Stimulated activated CD8-positive, alpha-beta memory T cell treated with anti-CD3 and anti-CD28 coated beads, Interleukin-4, amount 100 ng/mL, for 4 hours (primary cell): ENCODE measurements at regions not wholly inside any gene's neighbourhood (a gene's known extent, or its start where the extent isn't known, plus 50 kb on each side); places are given as distances from the start of the nearest gene placed in this dataset.

ENCODE experiments used
- DNase-seq, 2 donors: peaks; one replicate each; pipeline ENCODE4 v3.0.0-alpha.2; 2020; ENCODE audit warnings: low read depth in 2 of 2, low spot score in 1 of 2

- no peak for DNase-seq
Measured at GRCh38 chr3:28087591-28087990, 153.8 kb upstream of the CMC1 start.

GRCh38 chr3:28088811-28089526 is 152.4 kb upstream of the CMC1 start:
- DNase-seq: no peak

GRCh38 chr3:28089527-28089897 is 151.9 kb upstream of the CMC1 start:
- DNase-seq: no peak

- DNase-seq: no peak
Measured at GRCh38 chr3:28099296-28099695, 142.1 kb upstream of the CMC1 start.

- DNase-seq: no peak
Measured at GRCh38 chr3:28101705-28102104, 139.7 kb upstream of the CMC1 start.

- DNase-seq: no peak
Measured at GRCh38 chr3:28103861-28104260, 137.6 kb upstream of the CMC1 start.

- DNase-seq: no peak
Measured at GRCh38 chr3:28104896-28105534, 136.4 kb upstream of the CMC1 start.

GRCh38 chr3:28109829-28110228 is 131.6 kb upstream of the CMC1 start:
- no peak for DNase-seq

GRCh38 chr3:28110869-28111268 is 130.6 kb upstream of the CMC1 start:
- no peak for DNase-seq

GRCh38 chr3:28114893-28115292 is 126.5 kb upstream of the CMC1 start:
- no peak for DNase-seq

- no peak for DNase-seq
Measured at GRCh38 chr3:28115316-28115715, 126.1 kb upstream of the CMC1 start.

GRCh38 chr3:28117598-28117997 is 123.8 kb upstream of the CMC1 start:
- no peak for DNase-seq

GRCh38 chr3:28118087-28118486 is 123.3 kb upstream of the CMC1 start:
- DNase-seq: no peak

- DNase-seq: no peak
Measured at GRCh38 chr3:28122227-28122626, 119.2 kb upstream of the CMC1 start.

- DNase-seq: no peak
Measured at GRCh38 chr3:28124882-28125281, 116.5 kb upstream of the CMC1 start.

GRCh38 chr3:28125342-28125741 is 116.1 kb upstream of the CMC1 start:
- no peak for DNase-seq

- DNase-seq: no peak
Measured at GRCh38 chr3:28130836-28131235, 110.6 kb upstream of the CMC1 start.

- no peak for DNase-seq
Measured at GRCh38 chr3:28132941-28133340, 108.5 kb upstream of the CMC1 start.

- DNase-seq: no peak
Measured at GRCh38 chr3:28134198-28134597, 107.2 kb upstream of the CMC1 start.

GRCh38 chr3:28134792-28135375 is 106.5 kb upstream of the CMC1 start:
- no peak for DNase-seq

GRCh38 chr3:28136607-28137216 is 104.7 kb upstream of the CMC1 start:
- DNase-seq: no peak

- no peak for DNase-seq
Measured at GRCh38 chr3:28138043-28138610, 103.3 kb upstream of the CMC1 start.
